ENCODE measurements at regions not wholly inside any gene's neighbourhood (a gene's known extent, or its start where the extent isn't known, plus 50 kb on each side); places are given as distances from the start of the nearest gene placed in this dataset.

DNA sequence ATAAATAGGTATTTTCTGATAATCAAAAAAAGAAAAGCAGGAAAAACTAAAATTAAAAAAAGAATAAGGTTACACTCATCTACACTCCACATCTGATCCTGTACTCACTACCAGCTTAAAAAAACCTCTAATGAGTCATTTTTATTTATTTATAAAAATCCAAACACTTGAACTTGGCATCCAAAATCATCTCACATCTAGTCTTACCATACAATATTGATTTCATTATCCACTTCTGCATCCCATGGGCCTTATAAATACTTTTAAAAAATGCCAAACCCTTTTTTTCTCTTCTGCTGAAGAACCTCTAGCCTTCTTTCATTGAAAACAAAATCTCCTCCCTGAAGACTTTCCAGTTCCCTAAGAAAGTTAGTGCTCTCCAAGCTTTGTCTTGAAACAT, 109.7 kb downstream of the TMTC3 start:
- no peak for DNase-seq

DNA sequence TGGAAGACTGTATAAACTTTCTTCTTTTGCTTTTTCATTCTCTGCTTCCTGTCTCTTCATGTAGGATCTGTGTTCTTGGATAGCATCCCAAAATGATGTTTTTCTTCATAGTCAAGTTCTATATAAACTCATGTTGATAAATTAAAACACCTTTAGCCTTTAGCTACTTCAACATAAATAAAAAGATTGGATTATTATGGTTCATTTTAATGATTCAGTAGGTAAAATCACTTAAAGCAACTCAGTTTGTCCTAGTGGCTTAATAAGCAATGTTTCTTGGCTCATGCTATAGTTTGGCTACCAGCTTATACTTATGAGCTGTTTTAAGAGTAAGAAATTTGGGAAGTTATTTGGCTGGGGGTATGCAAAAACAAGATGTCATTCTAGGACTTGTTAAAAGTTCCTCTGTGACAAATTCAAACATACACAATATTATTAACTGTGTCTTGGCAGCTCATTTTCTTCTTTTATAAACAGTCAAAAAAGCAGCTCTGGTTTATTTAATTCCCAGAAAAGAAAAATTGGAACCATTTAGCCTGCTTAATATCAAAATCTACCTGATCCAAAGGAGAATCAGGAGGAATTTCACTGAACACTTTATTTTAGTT, 111.4 kb downstream of the TMTC3 start:
- DNase-seq: no peak

DNA sequence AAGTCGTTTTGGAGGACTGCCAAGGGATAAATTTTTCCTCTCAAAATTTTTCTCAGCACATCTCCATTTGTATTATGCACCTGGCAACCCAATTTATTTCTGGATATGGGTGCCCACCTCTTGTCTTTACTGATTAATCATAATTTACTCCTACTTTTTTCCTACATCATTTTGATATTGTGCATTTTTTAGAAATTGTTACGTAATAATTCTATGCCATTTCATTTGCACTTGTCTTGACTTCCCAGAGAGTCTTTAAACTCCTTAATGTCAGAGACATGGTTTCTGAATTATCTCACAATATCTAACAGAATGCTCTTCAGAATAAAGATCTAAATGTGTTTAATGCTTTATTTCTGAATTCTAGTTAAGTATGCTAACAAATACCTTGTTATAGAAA, 113.1 kb downstream of the TMTC3 start:
- DNase-seq: no peak

DNA sequence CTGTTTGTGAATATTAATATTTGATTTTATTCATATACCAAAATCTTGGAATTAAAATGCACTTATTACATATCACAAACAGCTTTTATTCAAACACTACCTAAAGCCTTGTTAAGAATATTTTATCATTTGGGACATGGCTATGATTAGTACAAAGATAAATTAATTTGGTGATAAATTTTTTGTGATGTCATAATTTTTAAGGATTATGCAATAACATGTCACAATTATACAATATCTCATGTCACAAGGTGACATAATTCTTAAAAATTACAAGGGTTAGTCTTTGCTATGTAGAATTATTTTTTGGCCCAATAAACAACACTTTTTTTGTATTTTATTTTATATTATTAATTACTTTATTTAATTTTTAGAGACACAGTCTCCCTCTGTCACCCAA, 113.7 kb downstream of the TMTC3 start:
- no peak for DNase-seq

DNA sequence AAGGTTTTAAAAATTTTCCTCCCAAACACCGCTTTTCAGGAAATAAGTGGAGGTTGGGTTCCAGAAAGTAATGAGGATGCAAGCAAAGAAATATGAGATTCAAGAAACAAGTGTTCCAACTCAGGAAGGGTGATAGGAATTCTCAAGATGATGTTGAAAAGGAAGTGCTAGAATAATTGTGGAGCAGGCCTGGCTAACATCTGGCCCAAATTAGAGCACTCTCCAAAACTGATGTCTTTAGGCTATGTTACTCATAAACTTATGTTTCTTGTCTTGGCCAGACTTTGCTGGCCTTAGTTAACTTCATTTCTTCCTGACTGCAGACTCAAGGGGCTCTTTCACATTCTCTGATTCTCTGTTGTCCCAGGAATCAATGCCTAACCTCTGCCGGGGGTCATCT, 116.3 kb downstream of the TMTC3 start:
- DNase-seq: no peak

DNA sequence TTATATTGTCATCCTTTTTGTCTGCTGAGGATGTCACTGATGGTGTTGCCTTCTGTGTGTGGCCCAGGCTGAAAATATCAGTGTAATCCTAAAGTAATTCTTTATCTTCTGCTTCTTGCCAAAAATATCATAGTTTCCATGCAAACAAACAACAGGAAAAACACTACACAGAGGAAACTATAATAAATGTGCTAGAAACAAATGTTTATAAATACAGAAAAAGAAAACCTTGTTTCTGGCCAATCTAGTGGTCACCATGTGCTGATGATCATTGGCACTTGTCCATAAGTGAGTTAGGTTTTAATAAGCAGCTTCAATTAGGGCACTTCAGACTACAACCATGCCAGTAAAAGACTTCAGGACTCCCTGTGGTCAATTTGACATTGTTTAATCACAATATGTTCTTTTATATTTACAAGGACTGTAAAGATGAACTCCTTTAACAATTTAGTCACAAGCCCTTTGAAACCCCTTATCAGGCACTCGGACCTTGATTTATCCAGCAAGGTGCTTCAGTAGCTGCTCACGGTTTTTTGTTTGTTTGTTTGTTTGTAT, 124.8 kb downstream of the TMTC3 start:
- DNase-seq: no peak

DNA sequence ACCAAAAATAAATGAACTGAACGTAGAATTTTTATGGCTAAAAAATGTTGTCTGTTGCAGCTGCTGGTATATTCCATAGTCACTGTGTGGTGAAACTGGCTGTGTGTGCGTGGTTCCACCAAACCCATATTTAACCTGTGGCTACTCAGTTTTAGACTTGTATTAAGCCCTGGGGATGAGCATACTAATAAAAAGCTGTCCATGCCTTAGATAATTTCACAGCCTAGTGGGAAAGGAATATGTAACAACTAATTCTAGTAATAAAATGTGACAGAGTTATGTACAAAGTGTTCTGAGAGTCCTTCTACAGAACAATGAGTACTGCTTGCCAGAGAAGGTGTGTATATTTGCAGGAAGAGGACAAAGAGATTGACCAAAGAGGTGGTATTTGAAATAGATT, 125.5 kb downstream of the TMTC3 start:
- no peak for DNase-seq

DNA sequence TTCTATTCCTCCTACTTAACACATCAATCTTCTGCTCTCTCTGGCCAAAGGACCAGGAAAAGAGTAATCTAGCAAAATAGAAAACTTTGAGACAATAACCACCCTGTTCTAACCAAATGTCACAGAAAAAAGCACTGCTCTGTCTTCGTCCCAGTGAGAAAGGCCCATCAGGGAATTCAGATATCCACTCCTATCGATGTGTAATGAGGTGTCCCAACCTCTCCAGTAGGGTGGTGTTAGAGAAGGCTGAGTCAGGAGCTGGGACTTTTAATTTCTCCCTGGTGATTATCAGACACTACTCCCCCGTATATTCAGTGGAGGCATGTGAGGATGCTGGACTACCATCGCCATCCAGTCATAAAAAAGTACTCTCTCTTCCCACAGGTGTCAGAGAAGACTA, 130.3 kb downstream of the TMTC3 start:
- no peak for DNase-seq

DNA sequence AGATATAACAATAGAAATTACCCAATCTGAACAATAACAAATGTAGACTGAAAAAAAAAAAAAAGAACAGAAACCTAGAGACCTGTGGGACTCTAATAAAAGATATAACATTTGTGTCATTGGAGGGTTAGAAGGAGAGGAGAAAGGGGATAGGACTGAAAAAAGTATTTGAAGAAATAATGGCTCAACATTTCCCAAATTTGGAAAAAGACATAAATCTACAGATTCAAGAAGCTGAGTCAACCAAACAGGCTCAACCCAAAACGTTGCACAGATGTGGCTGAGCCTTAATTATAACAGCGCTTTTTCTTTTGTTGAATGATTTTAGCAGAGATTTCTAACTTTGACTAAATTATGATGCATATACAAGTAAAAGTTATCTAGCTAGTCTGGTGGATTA, 131.3 kb downstream of the TMTC3 start:
- no peak for DNase-seq

DNA sequence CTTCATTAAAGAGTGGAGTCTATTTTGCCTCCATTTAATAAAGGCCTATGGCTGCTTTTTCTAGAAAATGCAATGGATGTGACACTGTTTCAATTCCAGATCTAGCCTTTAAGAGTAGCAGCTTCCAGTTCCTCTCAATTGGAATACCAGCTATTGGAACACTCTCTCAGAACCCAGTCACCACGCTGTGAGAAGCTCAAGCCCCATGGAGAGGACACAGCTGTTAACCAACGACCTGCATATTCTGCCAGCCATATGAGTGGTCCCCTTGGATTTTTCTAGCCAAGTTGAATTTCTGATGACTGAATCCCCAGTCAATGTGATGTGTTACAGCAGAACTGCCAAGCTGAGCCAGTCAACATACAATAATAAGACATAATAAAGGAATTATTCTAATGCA, 131.8 kb downstream of the TMTC3 start:
- DNase-seq: no peak

DNA sequence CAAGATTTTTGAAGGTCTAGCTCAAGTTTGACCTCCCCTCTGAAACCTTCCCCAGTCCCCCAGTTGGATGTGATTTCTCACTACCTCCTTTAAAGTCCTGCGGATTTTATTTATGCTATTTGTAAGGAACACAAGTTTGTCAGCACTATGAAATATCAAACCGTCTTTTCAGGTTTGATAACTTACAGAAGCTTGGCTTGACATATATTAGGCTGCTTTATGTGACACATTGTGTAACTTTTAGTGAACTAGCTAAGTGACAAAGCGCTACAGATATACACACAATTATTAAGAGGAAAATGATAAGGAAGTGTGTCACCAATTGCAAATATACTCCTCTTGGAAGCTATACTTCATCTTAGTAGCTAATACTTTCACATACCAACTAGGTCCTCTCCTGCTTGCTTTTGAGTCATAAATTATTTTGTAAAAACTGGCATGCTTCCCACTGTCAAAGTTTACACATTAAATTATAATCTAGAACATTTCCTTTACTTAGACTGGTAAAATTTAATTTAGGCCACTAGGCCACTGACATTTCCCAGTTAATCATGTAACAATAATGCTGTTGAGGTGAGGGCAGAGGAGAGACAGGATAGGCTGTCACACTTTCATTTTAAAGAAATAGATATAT, 149.5 kb downstream of the TMTC3 start:
- DNase-seq: no peak

DNA sequence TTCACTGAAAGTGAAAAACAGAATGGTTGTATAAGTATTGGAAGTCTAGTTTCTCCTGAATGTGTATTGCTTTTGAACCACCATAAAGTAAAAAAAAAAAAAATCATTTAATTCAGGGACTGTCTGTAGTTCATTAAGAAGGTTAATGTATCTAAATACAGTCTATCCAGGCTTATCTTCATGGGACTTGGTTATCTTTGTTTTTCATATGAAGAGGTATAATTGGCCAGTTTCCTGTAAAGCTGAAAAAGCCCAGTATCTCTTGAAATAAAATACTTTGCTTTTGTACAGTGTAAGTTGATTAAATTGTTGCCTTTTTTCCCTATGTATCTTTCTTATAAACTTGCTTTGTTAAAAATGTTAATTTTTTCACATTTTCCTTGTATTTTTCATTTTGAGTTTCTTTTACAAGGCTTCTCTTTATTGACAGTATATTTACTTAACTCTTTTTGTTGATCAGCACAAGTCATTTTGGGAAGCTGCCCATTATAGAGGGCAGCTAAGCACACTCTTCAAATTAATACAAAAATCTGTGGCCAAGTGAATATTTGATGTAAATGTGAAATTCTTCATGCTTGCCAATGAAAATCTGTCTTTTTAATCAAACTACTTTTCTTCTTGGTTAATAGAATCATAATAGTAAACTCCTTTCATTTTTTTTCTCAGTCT, 156.0 kb downstream of the TMTC3 start:
- no peak for DNase-seq

DNA sequence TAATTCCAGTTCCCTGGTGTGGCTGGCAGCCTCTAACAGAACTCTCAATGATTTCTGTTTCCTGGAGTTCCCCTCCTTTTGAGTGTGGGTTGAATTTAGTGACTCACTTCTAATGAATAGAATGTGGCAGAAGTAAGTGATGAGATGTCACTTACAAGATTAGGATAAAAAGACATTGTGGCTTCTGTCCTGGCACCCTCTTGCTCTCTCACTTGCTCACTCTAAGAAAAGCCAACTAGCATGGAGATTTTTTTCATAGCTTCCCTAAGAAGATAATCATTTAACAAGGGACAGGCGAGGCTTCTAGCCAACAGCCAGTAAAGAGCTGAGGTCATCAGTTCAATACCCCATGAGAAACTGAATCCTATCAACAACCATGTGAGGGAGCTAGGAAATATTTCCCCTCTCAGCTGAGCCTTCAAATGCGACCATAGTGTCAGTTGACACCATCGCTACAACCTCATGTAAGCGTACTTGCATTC, 156.7 kb downstream of the TMTC3 start:
- peak; percentile 31 for DNase-seq

DNA sequence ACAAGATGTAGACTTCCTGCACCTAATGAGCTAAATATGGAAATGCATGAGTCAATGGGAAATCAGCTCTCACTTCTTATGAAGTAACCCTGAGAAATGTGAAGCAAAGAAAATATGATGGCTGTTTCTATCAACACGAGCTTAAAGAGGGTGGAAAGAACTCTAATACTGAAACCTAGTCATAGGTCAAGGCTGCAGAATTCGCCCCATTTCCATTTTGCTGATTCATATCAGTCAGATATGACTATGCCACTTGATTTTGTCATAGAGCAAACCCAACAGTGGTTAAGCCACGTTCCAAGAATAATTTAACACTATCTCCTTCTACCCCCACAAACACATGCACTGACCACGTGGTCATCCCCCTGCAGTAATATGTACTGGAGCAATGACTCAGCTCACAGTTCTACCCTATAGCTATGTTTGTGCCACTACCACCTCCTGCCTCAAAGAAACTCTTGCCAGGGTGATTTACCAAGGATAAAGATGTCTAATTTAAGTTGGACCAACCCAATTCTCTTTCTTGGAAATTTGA, 157.5 kb downstream of the TMTC3 start:
- DNase-seq: peak; percentile 90

DNA sequence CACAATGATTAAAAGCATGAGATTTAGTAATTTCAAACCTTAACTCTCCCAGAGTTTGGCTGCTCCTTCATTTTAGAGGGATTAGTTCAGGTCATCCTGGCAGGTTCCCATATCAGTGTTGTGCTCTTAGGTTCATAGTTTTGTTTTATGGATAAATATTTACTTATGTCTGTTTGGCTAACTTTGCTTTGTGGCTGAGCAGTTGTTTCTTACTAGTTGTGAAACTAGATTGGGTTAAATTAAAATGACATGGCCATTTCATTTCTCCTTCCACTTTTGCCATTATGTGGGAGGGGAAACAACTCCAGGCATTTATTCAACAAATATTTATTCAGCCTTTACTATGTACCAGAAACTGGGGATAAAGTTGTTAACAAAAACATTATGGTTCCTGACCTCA, 158.8 kb downstream of the TMTC3 start:
- DNase-seq: no peak

DNA sequence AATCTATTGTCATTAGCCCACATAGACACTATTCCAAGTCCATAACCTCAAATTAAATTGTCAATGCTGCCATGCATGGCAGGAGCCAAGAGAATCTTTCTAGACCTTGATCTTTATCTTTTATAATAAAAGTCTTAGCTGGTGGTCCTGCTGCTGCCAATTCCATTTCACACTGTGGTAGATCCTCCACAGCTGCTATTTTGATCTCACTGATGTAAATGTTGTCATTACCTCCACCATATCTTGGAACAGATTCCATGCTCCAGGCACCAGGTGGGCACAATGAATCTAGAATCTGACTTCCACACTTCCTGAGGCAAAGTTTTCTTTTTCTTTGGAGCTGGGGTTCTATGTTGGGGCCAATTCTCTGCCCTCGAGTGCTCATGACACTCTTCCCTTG, 161.2 kb downstream of the TMTC3 start:
- DNase-seq: no peak

DNA sequence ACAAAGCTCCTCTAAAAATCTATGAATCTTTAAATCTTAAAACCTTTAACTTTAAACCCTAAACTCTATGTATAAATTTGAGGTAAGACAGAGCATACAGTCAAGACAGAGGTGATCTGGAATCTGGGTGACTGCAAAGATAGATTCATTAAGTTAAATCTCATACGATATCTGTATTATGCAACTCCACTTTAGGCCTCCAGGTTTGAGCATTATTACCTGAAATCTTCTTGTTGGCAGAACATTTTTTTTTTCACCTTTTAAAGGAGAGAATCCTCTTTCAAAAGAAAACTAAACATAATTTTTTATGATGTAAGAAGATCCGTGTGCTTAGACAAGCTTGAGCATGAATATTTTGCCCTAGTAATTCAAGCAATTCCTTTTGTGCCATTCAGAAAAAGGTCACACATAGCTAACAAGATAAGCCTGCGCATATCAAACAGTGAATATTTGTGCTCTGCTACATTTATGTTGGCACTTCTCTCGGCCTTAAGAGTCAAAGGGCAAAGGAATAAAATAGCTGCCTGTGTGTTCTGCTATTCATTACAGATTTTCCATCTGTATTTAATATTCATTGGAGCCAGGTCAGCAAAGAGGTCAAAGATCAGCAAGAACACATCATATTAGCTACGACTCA, 163.3 kb downstream of the TMTC3 start:
- no peak for DNase-seq

DNA sequence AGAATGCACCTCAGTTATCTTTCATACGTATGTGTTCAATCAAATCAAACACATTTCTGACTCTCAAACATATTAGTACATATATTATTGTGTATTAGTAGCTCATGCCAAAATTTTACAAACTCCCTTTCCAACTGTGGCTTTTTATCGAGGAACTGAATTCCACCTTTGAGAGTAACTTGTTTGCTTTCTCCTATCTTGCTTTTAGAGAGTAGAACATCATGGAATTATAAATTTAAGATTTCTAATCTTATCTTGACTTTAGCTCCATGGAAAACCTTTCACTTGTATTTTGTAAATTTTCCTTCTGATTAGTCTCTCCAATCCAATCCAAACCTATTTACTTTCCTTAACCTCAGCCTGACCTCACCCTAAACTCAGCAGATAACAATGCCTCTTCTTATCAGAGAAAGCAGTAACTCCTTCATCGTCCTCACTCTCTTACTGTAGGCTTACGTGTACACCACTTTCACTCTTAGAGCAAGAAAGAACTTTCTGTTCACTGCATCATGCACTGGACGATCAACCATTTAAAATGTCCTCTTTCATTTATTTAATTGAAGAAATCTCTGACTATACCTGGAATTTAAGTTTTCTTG, 164.5 kb downstream of the TMTC3 start:
- no peak for DNase-seq

DNA sequence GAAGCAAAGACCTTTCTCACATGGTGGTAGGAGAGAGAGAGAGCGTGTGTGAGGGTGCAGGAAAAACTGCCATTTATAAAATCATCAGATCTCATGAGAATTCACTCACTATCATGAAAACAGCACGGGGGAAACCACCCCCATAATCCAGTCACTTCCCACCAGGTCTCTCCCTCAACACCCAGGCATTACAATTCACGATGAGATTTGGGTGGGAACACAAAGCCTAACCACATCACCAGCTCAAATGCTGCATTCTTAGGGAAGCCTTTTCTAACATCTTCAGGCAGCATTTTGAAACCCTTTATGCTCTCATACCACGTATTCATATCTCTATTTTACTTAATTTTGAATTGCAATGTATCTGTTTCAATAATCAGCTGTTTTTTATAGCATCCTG, 165.9 kb downstream of the TMTC3 start:
- no peak for DNase-seq

DNA sequence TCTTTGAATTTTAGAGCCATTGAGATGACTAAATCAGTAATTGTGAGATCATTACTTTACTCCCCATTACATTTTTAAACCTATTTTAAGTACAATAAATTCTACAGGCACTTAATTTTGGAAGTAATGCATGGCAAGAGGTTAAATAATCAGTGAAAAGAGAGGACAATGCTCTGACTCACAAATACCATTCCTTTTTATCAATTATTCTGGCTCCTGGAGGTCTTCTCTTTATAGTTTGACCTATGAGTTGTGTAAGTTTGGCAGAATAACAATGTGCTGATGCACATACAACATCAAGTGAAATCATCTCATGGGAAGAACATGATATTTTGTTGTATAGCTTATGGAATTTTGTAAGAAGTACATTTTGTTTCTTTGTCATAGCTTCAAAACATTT, 166.7 kb downstream of the TMTC3 start:
- DNase-seq: no peak

DNA sequence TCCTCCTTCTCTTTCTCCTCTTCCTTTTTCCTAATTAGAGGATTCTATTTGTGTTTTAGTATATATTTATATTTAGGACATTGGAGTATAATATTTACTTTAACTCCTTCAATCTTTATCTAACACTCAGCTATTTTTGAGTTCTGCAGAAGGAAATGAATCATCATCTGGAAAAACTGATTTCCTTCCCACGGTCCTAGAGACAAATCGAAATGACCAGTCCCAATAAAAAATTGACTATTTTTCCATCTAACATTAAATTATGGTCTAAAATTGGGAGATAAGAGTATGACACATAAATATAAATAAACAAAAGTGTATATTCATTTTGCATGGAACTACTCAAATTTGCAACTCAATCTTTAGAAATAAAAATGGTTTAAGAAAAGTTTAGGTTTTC, 167.4 kb downstream of the TMTC3 start:
- DNase-seq: no peak

DNA sequence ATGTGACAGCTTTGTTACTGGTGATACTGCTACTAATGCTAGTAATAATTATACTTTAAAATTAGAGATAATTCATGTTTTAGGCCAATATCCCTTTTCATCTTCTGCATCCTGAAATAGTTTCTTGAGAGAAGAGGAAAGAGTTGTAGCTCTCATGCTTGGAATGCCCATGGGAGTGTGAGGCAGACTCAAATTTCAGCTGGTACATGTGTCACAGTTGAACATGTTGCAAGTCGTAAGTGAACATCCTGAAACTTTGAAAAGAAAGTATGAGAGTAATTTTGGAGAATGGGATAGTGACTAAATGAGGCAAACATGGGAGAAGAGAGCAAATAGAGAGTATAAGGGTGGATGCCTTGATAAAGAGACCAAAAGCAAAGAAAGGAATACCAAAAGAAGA, 168.0 kb downstream of the TMTC3 start:
- DNase-seq: no peak

DNA sequence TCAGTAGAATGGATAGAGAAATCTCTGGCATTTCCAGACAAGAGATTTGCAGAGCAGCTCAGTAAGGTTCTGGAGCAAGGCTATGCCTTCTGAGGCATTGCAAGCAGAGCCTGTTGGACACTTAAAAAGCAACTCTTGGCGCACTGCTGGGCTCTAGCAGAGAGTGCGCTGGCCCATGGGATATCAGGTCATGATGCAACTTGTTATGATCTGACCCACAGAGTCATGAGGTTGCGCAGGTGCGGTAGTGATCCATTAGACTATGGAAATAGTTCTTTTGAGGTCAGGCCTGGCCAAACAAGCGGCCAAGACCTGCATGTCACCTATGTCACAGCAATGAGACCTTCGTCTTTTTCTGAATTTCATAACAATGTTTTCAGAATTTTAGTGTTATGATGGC, 168.6 kb downstream of the TMTC3 start:
- DNase-seq: no peak
